ENCODE measurements at regions not wholly inside any gene's neighbourhood (a gene's known extent, or its start where the extent isn't known, plus 50 kb on each side); places are given as distances from the start of the nearest gene placed in this dataset.

DNA sequence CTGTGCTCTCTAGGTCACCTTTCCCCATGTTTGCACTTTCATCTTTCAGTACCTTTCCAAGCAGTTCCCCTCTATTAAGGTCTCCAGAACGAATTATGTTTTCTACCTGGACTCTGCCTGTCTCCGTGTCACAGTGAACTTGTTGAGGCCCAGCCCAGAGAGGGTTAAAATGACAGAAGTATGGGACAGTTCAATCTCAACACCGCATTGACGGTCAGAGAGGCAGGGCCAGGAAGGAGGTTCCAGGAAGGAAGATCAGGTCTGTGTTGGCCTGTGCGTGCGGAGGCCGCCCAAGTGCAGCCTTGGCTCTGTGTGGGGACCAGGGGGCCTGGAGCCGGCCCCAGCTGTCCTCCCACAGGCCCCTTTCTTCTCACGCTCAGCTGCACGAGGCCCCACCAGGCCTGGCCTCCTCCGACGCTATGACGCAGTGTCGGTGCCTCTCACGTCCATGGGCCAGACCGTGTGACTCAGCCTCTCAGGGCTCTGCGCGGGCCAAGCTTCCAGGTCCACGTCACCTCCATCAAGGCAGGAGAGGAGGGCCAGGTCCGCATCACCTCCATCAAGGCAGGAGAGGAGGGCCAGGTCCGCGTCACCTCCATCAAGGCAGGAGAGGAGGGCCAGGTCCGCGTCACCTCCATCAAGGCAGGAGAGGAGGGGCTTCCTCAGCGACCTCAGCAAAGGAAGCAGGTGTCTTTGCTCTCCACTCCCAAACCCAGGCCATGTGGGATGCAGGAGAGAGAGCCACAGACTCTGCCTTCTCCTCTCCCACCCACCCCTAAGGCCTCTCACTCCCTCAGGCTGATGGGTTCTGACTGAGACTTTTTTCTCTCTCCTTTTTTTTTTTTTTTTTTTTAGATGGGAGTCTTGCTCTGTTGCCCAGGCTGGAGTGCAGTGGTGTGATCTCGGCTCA lies 83.1 kb downstream of the CPN2 start:
- DNase-seq, result no peak

DNA sequence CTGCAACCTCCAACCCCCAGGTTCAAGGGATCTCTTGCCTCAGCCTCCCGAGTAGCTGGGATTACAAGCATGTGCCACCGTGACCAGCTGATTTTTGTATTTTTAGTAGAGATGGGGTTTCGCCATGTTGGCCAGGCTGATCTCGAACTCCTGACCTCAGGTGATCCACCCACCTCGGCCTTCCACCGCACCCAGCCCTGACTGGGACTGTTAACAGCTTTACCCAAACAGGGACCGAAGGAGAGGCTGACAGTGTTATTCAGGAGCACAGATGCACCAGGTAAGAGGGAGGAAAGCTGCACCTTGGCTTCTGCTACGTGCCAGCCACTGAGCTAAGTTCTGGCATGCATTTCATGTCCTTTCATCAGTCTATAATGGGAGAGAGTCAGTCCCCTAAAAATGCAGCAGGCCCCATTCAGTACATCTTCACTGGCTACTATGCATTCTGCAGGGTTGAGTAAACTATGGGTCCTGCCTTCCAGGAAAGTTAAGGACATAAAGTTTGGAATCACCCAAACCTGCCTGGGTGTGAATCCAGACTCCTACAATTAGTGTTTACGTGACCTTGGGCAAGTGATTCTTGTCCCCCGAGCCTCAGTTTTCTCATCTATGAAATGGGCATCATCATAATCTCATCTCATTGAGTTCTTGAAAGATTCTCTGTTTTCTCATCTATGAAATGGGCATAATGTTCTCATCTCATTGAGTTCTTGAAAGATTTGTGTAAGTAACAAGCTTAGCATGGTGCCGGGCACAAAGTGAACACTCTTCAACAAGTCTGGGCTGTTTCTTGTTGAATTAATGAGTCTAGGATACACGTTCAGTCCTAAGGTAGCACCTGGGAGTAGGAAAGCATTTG lies 82.2 kb downstream of the CPN2 start:
- no peak for DNase-seq

DNA sequence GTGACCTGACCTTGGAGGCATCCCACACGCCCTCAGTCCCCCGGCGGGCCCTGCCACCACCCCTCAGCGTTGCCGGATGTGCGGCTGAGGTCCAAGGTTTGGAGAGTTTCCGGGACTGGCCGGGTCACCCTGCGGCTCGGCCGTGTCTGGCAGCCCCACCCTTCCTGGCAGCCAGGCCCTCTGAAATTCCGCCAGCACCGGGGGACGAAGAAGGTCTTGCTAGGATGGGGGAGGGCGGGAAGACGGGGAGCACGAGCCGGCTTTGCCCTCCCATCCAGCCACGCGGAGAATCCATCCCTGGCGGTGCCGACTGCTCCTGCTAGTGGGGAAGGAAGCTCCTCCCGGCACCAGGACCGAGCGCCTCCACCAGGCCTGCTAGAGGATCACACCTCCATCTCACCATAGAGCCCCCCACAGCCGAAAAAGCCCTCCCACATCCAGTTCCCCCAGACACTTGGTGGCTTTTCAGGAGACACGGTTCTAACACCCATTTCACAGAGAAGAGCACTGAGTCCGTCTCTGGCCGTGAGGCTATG lies 81.5 kb downstream of the CPN2 start:
- DNase-seq, result no peak

DNA sequence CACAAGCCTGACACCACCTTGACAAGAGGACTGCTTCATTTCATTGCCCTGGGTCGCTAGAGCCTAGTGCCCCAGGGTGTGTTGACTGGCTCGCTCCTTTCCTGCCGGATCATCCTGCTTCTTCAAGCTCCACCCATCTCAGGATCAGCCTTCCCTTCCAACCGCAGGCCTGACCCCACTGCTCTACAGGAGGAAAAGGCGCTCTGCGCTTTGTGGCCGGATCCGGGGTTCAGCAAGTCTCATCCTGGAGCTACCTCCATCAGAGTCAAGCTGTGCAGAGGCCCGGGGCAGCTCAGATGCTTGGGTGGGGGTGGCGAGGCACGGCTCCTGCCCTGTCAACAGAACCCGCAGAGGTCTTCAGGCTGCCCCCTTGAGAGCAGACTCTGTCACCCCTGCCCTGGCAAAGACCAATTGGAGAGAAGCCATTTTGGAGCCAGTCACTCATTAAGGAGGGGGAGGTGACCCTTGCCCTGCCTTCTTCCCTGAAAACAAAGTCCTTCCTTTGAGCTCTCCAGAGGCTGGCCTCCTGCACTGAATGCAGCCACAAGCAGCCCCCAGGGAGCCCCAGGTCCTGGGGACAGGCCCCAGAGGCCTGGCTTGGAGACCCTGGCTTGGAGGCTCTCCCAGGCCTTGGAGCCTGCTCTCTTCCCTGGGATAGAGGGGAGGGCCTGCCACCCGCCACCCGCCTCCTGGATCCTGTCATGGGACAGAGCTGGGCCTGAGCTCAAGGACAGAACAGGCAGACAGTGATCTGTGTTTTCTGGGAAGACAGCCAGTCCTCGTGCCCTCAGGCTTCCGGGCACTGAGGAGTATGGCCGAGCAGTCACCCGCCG lies 80.3 kb downstream of the CPN2 start:
- DNase-seq, result no peak

DNA sequence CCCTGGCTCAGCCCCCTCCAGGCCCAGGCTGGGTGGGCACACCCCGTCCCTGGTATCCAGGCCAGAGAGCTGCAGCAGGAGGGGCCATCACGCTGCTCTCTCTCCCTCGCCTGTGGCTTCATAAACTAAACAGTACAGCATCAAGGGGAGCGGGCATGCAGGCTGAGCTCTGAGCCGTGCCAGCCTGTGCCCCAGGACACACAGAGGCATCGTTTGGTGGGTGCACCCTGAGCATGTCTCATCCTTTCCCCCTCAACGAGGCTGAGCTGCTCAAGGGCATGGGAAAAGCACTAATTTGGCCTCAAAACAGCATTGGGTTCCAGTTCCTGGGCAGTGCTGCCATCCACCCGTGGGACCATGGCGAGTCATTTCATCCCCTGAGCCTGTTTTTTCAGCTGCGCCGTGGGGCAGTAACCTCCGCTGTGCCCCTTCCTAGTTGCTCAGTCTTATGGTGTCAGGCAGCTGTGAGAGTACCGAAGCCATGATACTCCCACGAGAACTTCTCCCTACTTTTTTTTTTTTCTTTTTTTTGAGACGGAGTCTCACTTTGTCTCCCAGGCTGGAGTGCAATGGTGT lies 79.6 kb downstream of the CPN2 start:
- no peak for DNase-seq

DNA sequence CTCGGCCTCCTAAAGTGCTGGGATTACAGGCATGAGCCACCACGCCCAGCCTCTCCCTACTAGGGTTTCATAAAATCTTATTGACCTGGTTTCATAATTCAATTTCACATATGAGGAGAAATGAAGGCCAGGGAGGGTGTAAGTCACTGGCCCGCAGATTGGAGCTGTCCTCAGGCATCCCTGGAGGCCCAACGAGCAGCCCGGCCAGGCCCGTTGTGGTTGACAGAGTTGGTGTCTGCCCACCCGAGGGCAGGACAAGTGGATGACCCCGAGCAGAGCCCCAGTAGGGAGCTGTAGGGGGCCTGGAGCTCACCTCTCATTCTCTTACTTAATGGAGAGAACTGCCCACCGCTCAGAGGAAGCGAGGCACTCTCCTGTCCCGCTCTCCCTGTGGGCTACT lies 78.9 kb downstream of the CPN2 start:
- no peak for DNase-seq

DNA sequence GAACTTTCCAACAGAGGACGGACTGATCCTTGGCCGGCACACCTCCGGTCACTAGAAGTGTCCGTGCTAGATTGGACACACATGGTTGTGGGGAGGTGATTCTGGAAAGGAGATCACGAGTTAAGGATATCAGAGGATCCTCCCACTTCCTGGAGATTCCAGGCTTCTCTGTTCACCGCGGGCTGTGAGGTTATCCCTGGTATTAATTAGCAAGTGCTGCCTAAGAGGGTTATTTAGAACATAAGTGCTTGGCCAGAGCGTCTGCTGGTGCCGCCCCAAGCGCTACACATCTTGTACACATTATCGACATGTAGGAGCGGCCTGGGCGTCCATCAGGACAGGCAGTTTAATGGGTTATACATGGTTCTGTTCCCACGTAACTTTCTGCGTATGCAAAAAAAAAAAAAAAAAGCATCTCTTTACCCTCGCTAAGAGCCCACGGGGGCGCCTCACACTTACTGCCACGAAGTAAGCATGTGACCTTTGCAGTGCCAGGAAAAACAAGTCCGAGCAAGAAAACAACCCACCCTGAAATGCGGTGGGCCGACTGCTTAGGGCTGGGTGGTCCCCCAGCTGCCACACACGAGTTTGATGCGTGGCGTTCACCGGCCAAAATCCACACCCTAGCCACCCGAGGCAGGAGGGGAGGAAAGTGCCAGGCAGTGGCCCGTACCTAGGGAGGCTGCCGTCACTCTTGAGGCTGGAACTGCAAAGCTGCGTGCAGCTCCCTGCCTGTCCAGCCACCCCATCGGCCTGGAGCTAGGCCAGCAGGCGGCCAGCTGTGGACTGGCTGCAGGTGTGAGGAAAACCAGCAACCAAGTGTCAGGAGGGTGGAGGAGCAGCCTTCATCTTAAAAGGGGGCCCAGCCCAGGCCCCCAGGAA lies 78.0 kb downstream of the CPN2 start:
- no peak for DNase-seq

DNA sequence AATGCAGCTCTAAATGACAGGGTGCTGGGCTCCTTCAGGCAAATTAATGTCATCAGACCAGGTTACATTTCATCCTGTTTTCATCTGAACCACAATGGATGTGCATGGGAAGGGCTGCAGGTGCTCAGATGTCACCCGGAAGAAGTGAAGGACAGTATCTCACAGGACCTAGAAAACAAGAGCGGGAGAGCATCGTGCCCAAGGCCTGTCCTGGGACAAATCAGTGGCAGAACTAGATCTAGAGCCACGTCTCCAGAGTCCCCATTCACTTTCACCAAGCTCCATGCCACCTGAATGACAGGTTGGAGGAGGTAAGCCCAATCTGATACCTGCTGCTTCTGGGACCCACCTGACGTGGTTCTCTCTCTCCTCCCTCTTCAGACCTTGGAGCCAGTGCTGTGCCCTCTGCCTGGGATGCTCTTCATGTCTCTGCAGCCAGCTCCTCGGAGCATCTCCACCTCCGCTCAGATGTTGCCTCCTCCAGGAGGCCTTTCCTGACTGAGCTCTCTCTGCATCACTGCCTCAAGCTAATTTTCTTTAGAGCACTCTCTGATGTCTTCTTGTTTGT lies 77.3 kb downstream of the CPN2 start:
- no peak for DNase-seq

DNA sequence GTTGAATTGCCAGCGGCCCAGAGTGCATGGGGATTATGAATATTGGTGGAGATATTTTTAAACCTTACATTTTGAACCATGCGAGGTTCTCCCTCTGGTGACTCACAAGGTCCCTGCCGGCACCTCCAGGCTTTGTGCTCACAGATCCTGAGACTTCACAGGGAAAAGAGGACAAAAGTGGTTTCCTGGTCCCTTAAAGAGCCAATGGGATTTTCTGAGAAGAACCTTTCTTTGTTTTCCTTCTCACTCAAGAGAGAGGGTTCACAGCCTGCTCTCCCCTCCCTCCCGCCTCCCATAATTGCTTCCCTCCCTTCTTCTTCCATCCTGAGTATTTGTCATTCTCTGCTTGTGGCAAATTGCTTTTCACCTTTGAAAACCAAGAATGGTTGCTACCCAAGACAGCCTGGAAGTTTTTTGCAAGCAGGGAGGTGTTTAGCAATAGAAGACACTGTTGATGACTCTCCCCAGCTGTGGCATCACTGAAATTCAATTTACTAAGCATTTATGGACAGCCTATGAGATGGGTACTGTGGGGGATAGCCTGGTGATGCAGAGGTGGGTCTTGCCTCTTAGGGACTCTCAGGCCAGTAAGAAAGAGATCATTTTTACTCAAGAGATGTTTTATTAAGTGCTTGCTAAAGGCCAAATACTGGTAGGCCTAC lies 76.6 kb downstream of the CPN2 start:
- DNase-seq, result no peak

DNA sequence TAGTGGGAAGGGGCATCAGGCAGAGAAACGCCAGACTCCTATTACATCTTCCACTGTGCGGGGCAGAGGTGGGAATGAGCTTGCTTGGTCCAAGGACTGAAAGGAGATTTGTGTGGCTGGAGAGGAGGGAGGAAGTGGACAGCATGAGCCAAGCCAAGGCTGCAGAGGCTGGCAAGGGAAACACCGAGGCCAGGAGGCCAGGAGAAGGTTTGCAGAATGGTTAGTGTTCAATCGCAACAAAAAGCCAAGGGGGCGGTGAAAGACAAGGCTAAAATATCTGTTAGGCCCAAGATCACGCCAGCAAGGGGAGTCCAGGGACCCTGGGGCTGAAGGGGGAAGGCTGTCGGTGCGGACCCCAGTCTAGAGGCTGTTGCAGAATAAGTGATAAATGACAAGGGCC lies 75.8 kb downstream of the CPN2 start:
- DNase-seq, result no peak

DNA sequence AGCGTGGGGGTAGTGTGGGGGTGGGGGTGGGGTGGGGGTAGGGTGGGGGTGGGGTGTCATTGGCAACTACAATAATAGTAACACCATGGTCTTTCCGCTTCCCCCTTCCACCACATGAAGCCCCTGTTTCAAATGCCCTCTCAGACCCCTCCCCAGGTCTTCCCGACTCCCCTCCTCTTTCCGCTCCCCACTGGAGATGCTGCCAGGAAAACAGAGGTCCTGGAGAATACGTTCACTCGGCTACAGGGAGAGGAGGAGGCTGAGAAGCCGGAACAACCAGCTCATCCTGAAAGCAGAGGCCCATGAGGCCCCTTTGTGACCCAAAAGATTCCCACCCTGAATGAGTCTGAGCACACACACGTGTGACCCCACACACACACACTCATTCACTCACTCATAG lies 75.4 kb downstream of the CPN2 start:
- DNase-seq, result no peak

DNA sequence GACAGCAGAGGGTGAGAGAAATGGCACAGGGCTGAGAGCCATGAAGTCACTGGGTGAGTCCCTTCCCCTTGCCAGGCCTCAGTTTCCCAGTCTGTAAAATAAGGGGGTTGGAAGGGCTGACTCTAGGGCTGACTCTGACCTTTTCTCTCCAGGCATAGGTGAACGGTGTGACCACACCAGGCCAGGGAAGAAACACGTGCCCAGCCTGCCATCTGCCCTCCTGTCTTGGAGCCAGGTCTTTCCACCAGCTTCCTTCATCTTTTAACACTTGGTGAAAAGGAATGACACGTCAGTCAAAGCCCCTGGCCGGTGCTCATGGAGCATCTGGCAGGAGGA lies 74.4 kb downstream of the CPN2 start:
- DNase-seq, result no peak

DNA sequence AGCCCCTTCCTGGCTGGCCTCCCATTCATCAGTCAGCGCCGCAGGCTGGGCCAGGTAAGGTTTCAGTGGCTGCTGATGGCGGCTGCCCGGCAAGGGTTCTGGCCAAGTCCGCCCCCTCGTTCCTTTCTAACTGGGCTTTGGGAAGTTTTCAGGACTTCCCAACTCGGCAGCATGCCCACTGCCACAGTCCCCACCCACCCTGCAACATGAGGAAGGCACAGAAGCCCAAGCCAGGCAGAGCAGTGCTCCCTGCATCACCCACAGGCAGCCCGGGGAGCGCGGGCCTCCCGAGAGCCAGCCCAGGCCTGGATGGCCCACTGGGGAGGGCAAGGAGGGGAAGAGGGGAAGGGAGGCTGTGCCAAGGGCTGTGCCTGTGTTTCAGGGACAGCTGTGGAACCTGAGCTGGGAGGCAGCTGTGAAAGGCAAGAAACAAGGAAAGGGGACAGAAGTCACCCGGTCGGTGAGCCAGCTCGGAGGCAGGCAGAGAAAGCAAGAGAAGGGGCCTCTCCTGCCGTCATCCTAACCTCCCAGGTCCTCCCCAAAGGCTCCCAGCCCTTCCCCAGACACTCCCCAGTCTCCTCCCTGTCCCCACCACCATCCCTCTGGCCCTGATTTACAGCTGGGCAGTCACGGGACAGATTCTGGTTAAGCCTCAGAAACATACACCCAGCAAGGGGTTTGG lies 73.9 kb downstream of the CPN2 start:
- no peak for DNase-seq

DNA sequence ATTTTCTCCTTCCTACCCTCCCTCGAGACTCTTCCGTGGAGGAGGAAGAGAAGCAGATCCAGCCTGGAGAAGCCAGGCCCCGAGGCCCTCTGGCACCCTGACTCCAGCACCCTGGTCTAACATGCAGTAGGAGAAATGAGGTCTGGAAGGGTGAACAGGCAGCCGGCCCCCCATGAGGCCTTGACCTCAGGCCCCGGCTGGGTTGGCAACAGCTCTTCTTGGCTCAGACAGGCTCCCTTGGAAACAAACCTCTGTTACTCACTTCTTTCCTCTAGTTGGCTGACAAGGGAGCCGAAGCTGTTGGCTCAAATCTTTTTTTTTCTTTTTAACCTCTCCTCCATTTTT lies 73.4 kb downstream of the CPN2 start:
- no peak for DNase-seq

DNA sequence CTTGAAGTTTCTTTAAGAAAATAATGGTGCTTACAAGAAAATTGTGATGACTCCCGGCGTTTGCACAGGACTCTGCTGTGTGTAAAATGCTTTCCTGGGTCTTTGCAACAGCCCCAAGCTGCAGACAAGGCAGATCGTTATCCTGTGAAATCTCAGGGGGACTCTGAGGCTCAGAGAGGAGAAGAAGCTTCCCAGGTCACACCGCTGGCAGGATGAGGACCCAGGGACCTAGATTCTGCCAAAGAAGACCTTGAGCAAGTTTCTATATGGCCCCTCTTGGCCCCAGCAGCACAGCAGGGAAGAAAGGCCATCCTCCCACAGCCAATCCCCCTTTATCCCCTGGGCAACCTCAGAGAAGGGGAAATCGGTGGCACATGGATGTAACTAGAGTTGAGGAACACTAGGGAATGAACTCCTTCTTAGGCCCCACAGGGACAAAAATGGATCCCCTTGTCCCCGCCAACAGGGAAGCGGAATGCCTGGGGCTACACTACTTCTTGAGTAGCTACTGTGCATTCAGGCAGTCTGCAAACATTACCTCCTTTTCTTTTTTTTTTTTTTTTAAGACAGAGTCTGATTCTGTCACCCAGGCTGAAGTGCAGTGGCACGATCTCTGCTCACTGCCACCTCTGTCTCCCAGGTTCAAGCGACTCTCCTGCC lies 72.8 kb downstream of the CPN2 start:
- DNase-seq, result no peak

DNA sequence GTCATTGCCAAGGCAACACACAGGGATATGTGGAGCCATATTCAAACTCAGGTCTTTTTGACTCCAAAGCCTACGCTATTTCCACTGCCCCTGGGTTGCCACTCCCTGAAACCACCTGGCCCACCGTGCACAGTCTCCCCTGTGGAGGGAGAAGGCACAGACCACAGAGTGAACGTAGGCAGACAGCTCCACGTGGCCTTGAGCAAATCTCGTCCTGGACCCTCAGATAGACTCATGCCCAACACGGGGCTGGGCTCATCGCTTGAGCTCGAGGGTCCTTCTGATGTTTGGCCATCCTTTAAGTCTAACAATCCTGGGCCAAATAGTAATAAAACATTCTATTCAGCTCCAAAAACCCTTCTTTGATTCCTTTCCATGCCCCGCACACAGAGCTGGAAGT lies 72.0 kb downstream of the CPN2 start:
- DNase-seq, result no peak

DNA sequence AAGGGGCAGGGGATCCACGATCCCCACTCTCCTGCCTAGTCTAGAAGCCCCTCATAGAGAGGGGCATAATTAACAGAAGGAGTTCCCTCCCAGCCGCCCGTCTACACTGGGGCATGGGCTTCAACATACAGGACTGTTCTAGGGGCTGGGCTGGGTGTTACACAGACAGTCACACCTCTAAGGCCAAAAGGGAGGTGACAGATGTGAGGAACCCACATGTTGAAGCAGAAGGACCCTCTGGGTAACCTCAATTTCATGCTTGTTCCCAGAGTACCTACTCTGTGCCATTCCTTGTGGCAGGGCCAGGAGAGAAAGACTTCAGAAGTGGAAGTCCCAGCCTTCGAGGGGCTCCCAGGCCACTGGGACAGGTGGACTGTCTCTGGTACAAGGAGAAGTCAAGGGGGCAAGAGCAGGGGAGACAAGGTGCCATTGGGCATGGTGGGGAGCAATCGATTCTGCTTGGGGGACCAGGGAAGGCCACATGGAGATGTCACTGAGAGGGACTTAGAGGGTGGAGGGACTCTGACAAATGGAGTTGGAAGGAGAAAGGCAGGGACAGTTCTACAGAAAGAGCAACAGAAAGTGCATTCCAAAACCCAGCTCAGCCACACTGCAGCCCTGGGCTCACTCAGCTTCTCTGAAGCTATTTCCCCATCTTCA lies 71.3 kb downstream of the CPN2 start:
- no peak for DNase-seq

DNA sequence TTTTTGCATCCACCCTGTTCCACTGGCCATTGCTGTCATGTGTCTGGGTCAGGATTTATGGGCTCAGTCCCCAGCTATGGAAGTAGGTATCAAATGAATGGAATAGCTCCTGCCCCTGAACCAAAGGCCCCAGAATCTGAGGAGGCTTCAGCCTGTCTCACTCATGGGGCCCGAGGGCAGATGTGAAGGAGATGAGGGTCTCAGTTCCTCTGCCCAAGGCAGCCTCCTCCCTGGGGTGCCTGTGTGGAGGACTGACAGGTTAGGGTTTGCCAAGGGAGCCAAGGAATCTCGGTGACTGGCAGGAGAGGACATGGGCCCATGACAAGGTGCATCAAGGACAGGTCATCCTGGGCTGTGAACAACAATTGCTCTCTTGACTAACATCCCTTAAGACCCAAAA lies 70.4 kb downstream of the CPN2 start:
- DNase-seq, result no peak

DNA sequence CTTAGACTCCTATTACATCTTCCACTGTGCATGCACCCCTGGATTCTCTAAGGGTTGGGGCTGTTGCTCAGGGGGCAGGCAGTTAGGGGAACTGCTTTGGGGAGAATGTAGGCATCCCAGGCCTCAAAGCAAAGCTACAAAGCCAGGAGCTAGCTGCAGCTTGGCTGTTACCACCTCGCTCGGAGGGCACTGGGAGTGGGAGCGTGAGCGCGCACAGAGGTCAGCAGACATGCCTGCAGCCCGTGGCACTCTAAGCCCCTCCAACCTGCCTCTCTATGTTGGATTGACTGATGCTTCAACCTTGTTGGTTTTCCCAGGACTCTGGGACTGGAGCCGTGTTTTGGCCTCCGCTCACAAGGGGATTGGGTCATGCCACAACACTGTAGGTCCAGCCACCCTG lies 69.8 kb downstream of the CPN2 start:
- DNase-seq, result no peak
